OCI-LY1 (cell line): ENCODE measurements at regions not wholly inside any gene's neighbourhood (a gene's known extent, or its start where the extent isn't known, plus 50 kb on each side); places are given as distances from the start of the nearest gene placed in this dataset.

Source experiments
- EZH2 ChIP-seq: fragments of 200-600 bp; sonication (generic), shearing (Covaris generic); IDR thresholded peaks from 2 replicates; pipeline ENCODE4 v1.8.0; 2017; ENCODE audit warnings: borderline replicate concordance, mixed run types, mild to moderate bottlenecking, antibody characterized with exemption, low read length, moderate library complexity, mixed read lengths
- TF ChIP-seq, protein P1 (sequence below): fragments of 200-600 bp; sonication (generic), shearing (Covaris generic); IDR thresholded peaks from 2 replicates; pipeline ENCODE4 v1.5.1; 2017; ENCODE audit warnings: mild to moderate bottlenecking, antibody characterized with exemption, low read length, moderate library complexity, mixed read lengths

DNA sequence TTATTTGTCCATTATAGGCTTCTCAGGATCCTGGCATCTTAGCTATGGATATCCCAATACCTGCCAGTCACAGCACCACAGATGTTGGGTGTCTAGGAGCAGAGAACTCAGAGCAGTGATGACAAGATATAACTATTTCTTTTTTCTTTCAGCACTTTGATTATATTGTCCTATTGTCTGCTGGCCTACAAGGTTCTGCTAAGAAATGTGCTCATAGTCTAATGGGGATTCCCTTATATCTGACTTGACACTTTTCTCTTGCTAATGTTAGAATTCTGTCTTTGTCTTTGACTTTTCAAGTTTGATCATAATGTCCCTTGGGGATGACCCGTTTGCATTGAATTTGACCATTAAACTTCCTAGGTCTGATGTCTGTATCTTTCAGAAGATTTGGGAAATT is 270.4 kb downstream of the OGFRL1 start:
- TF ChIP-seq, protein P1, sequence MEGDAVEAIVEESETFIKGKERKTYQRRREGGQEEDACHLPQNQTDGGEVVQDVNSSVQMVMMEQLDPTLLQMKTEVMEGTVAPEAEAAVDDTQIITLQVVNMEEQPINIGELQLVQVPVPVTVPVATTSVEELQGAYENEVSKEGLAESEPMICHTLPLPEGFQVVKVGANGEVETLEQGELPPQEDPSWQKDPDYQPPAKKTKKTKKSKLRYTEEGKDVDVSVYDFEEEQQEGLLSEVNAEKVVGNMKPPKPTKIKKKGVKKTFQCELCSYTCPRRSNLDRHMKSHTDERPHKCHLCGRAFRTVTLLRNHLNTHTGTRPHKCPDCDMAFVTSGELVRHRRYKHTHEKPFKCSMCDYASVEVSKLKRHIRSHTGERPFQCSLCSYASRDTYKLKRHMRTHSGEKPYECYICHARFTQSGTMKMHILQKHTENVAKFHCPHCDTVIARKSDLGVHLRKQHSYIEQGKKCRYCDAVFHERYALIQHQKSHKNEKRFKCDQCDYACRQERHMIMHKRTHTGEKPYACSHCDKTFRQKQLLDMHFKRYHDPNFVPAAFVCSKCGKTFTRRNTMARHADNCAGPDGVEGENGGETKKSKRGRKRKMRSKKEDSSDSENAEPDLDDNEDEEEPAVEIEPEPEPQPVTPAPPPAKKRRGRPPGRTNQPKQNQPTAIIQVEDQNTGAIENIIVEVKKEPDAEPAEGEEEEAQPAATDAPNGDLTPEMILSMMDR, result no peak
- TF ChIP-seq EZH2, result no peak
